Right lobe of liver (tissue), 6 donors: ENCODE measurements at regions not wholly inside any gene's neighbourhood (a gene's known extent, or its start where the extent isn't known, plus 50 kb on each side); places are given as distances from the start of the nearest gene placed in this dataset.

Source experiments
- ATAC-seq, 4 donors: fragments of 200-7000 bp; cut with Tn5 transposase; one replicate each; pipeline ENCODE4 v1.9.1; 2020; ENCODE audit warnings: mild to moderate bottlenecking in 4 of 4, moderate library complexity in 4 of 4
- DNase-seq, 3 donors: peaks; one replicate each; pipeline ENCODE4 v3.0.0-alpha.2; 2020
- H3K27ac ChIP-seq, 3 donors: fragments of 200-600 bp; one replicate each; pipeline ENCODE4 v1.8.0; 2022
- H3K27me3 ChIP-seq, 2 donors: fragments of 200-600 bp; one replicate each; pipeline ENCODE4 v1.8.0; 2022
- H3K36me3 ChIP-seq, 4 donors: fragments of 200-600 bp; sonication (generic) in 1 of 4; one replicate each; pipeline versions ENCODE4 v1.5.1 to v1.8.0; 2017 to 2022; ENCODE audit warnings: control low read depth in 1 of 4
- H3K4me1 ChIP-seq, 4 donors: fragments of 200-600 bp; sonication (generic) in 1 of 4; one replicate each; pipeline versions ENCODE4 v1.5.1 to v1.8.0; 2017 to 2022; ENCODE audit warnings: control low read depth in 1 of 4
- H3K4me3 ChIP-seq, 3 donors: fragments of 200-600 bp; one replicate each; pipeline ENCODE4 v1.8.0; 2022
- H3K9me3 ChIP-seq, 4 donors: fragments of 200-600 bp; sonication (generic) in 1 of 4; one replicate each; pipeline versions ENCODE4 v1.5.1 to v1.8.0; 2017 to 2022; ENCODE audit warnings: control low read depth in 1 of 4
- POLR2A ChIP-seq: fragments of 450-650 bp; IDR thresholded peaks from one replicate; pipeline ENCODE4 v1.6.1; 2017; ENCODE audit warnings: antibody characterized with exemption, mild to moderate bottlenecking
- WGBS: methylation state at CpG from one replicate; pipeline ENCODE4 v1.1.6; 2018; ENCODE audit warnings: low coverage, low lambda C conversion rate; ENCODE audit not compliant: insufficient coverage; ENCODE audit errors: missing lambda C conversion rate; 5-methylcytosine and 5-hydroxymethylcytosine counted together
- intact Hi-C, 2 donors: fragments of 100-400 bp; cut with DNase I; formaldehyde crosslinking; loops; one replicate each; pipeline versions ENCODE4 v1.11.2 to v1.14.1; 2022
- TF ChIP-seq, protein P1 (sequence below), 4 donors: fragments of 200-600 bp in 3 of 4; fragments of 450-650 bp in 1 of 4; IDR thresholded peaks; one replicate each; pipeline versions ENCODE4 v1.5.1 to v1.8.0; 2016 to 2022; ENCODE audit warnings: antibody characterized with exemption in 4 of 4, mild to moderate bottlenecking in 2 of 4
- donor health status: DM: no; HTN: yes; CAD: no.
- donor health status: DM: no; HTN: no; CAD: no.
- donor health status: DM: no; HTN: no; CAD: no.
- donor health status: DM: no; HTN: yes; CAD: no.
- donor health status: DM: no; HTN: yes; CAD: no.

DNA sequence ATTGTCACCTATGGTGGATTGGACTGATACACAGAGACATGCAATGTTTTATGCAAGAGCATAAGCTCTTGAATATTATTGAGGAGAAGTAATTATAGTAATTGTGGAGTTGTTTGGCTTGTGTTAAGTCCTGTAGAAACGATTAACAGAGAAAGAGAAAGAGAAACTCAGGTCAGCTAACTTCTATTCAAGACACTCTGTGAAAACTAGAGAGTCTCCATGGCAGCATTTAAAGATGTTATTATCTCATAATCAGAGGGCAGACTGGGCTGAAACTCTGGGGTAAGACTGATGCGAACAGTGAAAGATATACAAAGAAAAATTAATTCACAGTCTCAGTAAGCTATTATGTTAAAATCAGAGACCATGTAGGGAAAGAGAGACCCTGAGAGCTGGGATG, 625.7 kb downstream of the FAT4 start:
- H3K4me1 ChIP-seq: no peaks in the 10 kb centered on the region
- H3K36me3 ChIP-seq: no peaks in the 10 kb centered on the region
- no peak for DNase-seq
- no peak overlapping the region for H3K27ac ChIP-seq
- H3K27me3 ChIP-seq: no peaks in the 10 kb centered on the region
- intact Hi-C loops: no loop called here
- no peaks in the 10 kb centered on the region for H3K9me3 ChIP-seq
- TF ChIP-seq, protein P1, sequence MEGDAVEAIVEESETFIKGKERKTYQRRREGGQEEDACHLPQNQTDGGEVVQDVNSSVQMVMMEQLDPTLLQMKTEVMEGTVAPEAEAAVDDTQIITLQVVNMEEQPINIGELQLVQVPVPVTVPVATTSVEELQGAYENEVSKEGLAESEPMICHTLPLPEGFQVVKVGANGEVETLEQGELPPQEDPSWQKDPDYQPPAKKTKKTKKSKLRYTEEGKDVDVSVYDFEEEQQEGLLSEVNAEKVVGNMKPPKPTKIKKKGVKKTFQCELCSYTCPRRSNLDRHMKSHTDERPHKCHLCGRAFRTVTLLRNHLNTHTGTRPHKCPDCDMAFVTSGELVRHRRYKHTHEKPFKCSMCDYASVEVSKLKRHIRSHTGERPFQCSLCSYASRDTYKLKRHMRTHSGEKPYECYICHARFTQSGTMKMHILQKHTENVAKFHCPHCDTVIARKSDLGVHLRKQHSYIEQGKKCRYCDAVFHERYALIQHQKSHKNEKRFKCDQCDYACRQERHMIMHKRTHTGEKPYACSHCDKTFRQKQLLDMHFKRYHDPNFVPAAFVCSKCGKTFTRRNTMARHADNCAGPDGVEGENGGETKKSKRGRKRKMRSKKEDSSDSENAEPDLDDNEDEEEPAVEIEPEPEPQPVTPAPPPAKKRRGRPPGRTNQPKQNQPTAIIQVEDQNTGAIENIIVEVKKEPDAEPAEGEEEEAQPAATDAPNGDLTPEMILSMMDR (IDR thresholded peaks at IDR 0.05): no peak
- 12% methylated on average over 2 of the region's 2 CpGs for WGBS
- H3K4me3 ChIP-seq: no peak overlapping the region
- no peak for ATAC-seq

DNA sequence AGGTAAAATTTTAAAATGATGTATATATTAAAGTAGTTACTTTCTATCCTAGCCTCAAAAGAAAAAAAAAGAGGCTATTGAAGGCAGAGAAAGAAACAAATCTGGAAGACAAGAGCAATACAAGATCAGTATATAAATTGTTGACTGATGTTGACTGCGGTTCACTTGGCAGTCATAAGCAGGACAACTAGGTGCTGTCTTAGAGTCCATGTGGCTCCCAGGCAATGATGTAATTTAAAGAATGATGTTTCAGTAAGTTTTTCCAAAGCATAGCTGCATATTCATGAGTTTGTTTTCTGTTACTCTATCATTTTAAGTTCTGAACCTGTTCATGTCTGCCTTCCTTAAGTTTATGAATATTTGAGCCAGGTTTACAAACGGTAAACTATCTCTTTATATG, 630.2 kb downstream of the FAT4 start:
- Histone ChIP-seq H3K27ac (no peak overlapping the region), H3K36me3 (no peaks in the 10 kb centered on the region), H3K4me1 (no peaks in the 10 kb centered on the region), H3K9me3 (no peaks in the 10 kb centered on the region), H3K4me3 (no peak overlapping the region), H3K27me3 (no peaks in the 10 kb centered on the region)
- DNase-seq: no peak
- 46% methylated on average over 1 of the region's 2 CpGs for WGBS
- TF ChIP-seq, protein P1 (IDR thresholded peaks at IDR 0.05): no peak
- TF ChIP-seq POLR2A: no peak
- no peak for ATAC-seq
- intact Hi-C loops: no loop called here

DNA sequence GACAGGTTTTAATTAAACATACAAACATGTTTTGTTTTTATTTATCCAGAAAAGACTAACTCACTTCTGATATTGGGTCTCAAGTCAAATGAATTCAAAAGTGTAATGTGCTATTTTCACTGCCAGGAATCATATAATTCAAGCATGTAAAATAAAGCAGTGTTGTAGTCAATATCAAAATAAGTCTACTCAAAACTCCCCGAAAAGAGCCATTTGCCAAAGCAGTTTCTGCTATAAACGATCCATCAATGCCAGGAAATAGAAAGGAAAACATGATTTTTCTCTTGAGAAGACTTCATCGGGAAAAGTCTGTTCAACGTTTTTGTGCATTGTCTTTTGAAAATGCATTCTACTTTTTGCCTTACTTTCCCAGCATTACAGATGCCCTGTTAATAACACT, 633.3 kb downstream of the FAT4 start:
- DNase-seq (no peak), ATAC-seq (no peak)
- H3K36me3 ChIP-seq: no peaks in the 10 kb centered on the region
- intact Hi-C loops: no loop called here
- no peaks in the 10 kb centered on the region for H3K27me3 ChIP-seq
- WGBS: 36% methylated on average over 4 of the region's 4 CpGs
- no peaks in the 10 kb centered on the region for H3K4me1 ChIP-seq
- H3K4me3 ChIP-seq: no peak overlapping the region
- TF ChIP-seq POLR2A: no peak
- TF ChIP-seq, protein P1 (IDR thresholded peaks at IDR 0.05): no peak
- H3K27ac ChIP-seq: no peak overlapping the region
- H3K9me3 ChIP-seq: no peaks in the 10 kb centered on the region

DNA sequence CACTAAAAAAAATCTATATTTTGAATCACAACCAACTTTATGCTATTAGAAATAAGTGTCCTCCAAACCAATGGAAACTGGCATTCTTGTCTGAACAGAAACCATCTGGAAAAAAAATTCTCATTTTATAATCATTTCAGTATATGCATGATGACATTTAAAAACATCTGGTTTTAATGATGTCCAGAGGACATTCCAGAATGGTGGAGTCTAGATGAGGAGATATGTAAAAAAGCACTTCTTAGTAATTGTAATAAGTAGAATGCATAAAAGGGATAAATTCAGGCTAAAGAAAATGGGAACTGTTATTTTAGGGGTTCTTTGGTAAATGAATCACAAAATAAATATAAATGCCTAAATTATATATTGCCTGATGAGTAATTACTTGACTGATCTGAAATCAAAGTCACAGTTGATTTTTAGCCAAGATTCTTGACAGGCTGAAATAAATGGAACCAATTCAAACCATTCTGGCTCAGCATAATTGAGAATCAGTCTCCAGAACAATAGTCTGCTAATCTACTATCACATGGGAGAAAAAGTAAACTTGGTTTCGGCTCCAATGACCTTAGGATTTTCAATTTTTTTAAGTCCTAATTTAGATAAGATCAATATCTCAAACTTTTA, 636.6 kb downstream of the FAT4 start:
- TF ChIP-seq POLR2A: no peak
- TF ChIP-seq, protein P1 (IDR thresholded peaks at IDR 0.05): no peak
- Histone ChIP-seq H3K36me3 (no peaks in the 10 kb centered on the region), H3K4me3 (no peak overlapping the region), H3K27me3 (no peaks in the 10 kb centered on the region), H3K27ac (no peak overlapping the region), H3K4me1 (no peaks in the 10 kb centered on the region), H3K9me3 (no peaks in the 10 kb centered on the region)
- DNase-seq: no peak
- WGBS: 42% methylated on average over 1 of the region's 1 CpG
- intact Hi-C loops: no loop called here
- ATAC-seq: no peak

DNA sequence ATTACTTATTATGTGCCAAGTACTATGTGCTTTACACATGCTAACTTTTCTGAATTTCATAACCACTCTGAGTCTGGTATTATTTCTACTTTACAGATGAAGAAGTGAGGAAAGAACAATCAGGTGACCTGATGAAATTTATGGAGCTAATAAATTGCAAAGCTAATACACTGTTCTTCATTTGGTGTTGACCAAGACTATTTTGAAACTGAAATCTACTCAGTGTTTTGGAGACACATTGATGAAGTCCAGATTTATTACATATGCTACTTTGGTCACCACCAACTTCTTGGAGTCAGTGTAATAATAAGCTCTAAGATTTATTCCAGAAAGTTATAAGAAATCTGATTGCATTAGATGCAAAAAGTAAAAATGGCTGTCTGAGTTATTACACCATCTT, 637.9 kb downstream of the FAT4 start:
- TF ChIP-seq, protein P1 (IDR thresholded peaks at IDR 0.05): no peak
- no peak for TF ChIP-seq POLR2A
- Histone ChIP-seq H3K4me1 (no peaks in the 10 kb centered on the region), H3K9me3 (no peaks in the 10 kb centered on the region), H3K4me3 (no peak overlapping the region), H3K27ac (no peak overlapping the region), H3K36me3 (no peaks in the 10 kb centered on the region), H3K27me3 (no peaks in the 10 kb centered on the region)
- intact Hi-C loops: no loop called here
- no peak for DNase-seq
- no peak for ATAC-seq
